H1 (cell line): ENCODE measurements at regions not wholly inside any gene's neighbourhood (a gene's known extent, or its start where the extent isn't known, plus 50 kb on each side); places are given as distances from the start of the nearest gene placed in this dataset.

ENCODE experiments used
- CTCF ChIA-PET: fragments of 300-600 bp; sonication (Branson Sonifier 250); formaldehyde crosslinking; loops from one replicate; lab custom pipeline; 2021; ENCODE audit not compliant: partially characterized antibody; lab: Charles Lee
- POLR2A ChIA-PET: fragments of 300-600 bp; sonication (Branson Sonifier 250); formaldehyde crosslinking; loops from one replicate; lab custom pipeline; 2021; ENCODE audit warnings: inconsistent platforms; ENCODE audit not compliant: partially characterized antibody; lab: Charles Lee
- DNase-seq, 2 experiments: peaks; one replicate each; pipeline versions ENCODE4 v3.0.0 to v3.0.0-alpha.2; 2010 to 2022; ENCODE audit warnings: low spot score in 2 of 2, low read depth in 1 of 2, mixed read lengths in 1 of 2
- FAIRE-seq: peaks from 2 replicates; lab custom pipeline; 2011; peaks lifted over from hg19 to GRCh38; lab: Jason Lieb, UNC
- H2AFZ ChIP-seq: 2 replicates; pipeline ENCODE4 v1.8.1; 2012; ENCODE audit warnings: low read length, inconsistent platforms
- H2AK5ac ChIP-seq: 2 replicates; pipeline ENCODE4 v1.6.1; 2013; ENCODE audit warnings: low read depth, low read length
- H2BK120ac ChIP-seq: replicated peaks from 2 replicates; pipeline ENCODE3; 2013; ENCODE audit warnings: low read depth, low read length, inconsistent platforms
- H2BK12ac ChIP-seq: 2 replicates; pipeline ENCODE4 v1.6.1; 2013; ENCODE audit warnings: low read depth, low read length
- H2BK15ac ChIP-seq: 2 replicates; pipeline ENCODE4 v1.6.1; 2013; ENCODE audit warnings: low read length
- H2BK20ac ChIP-seq: 2 replicates; pipeline ENCODE4 v1.6.1; 2013; ENCODE audit warnings: low read length
- H2BK5ac ChIP-seq: 2 replicates; pipeline ENCODE4 v1.6.1; 2013; ENCODE audit warnings: low read depth, low read length
- H3K14ac ChIP-seq: 2 replicates; pipeline ENCODE4 v1.6.1; 2013; ENCODE audit warnings: inconsistent platforms; ENCODE audit not compliant: insufficient read length
- H3K18ac ChIP-seq: 2 replicates; pipeline ENCODE4 v1.6.1; 2013; ENCODE audit warnings: low read length; ENCODE audit errors: extremely low read depth
- H3K23ac ChIP-seq: 2 replicates; pipeline ENCODE4 v1.6.1; 2013; ENCODE audit warnings: inconsistent platforms; ENCODE audit not compliant: insufficient read length
- H3K23me2 ChIP-seq: 2 replicates; pipeline ENCODE4 v1.6.1; 2013; ENCODE audit warnings: low read depth, low read length
- H3K27ac ChIP-seq: 2 replicates; pipeline ENCODE4 v1.6.1; 2011; ENCODE audit warnings: low read depth, low read length, inconsistent platforms
- H3K27me3 ChIP-seq, 4 experiments: replicated peaks in 1 of 4; 1 replicate in 1 of 4; 2 replicates in 3 of 4; pipeline versions ENCODE4 v1.6.1 to v1.8.1; 2011 to 2013; ENCODE audit warnings: low read length in 3 of 4, mild to moderate bottlenecking in 3 of 4, inconsistent platforms in 2 of 4, mixed read lengths in 2 of 4, moderate library complexity in 1 of 4; ENCODE audit not compliant: control insufficient read depth in 3 of 4, insufficient read depth in 3 of 4; ENCODE audit errors: extremely low read depth in 1 of 4
- H3K36me3 ChIP-seq, 4 experiments: 2 replicates each; pipeline versions ENCODE4 v1.6.1 to v1.8.1; 2011 to 2013; ENCODE audit warnings: mild to moderate bottlenecking in 4 of 4, low read length in 3 of 4, moderate library complexity in 2 of 4, control low read depth in 1 of 4, inconsistent platforms in 1 of 4; ENCODE audit not compliant: insufficient read depth in 4 of 4, control insufficient read depth in 2 of 4
- H3K4ac ChIP-seq: replicated peaks from 2 replicates; pipeline ENCODE3; 2013; ENCODE audit warnings: low read length, low read depth, mixed read lengths, inconsistent platforms; ENCODE audit not compliant: insufficient read length
- H3K4me1 ChIP-seq, 4 experiments: replicated peaks in 1 of 4; 1 replicate in 1 of 4; 2 replicates in 3 of 4; pipeline versions ENCODE4 v1.6.1 to v1.8.1; 2011 to 2013; ENCODE audit warnings: low read length in 3 of 4, inconsistent platforms in 2 of 4, mixed read lengths in 1 of 4; ENCODE audit not compliant: insufficient read depth in 4 of 4, control insufficient read depth in 3 of 4
- H3K4me2 ChIP-seq, 2 experiments: 2 replicates each; pipeline versions ENCODE4 v1.6.1 to v1.8.1; 2011 to 2013; ENCODE audit warnings: low read depth in 2 of 2, low read length in 2 of 2, control low read depth in 1 of 2, inconsistent platforms in 1 of 2, mild to moderate bottlenecking in 1 of 2; ENCODE audit not compliant: insufficient read depth in 1 of 2
- H3K4me3 ChIP-seq, 4 experiments: fragments of 200-600, 300-600 bp in 1 of 4; sonication (generic), shearing (Covaris generic), sonication (Bioruptor Twin) in 1 of 4; 2 replicates each; pipeline versions ENCODE4 v1.5.1 to v1.8.1; 2011 to 2016; ENCODE audit warnings: low read length in 4 of 4, low read depth in 3 of 4, control low read depth in 2 of 4, inconsistent platforms in 2 of 4, mild to moderate bottlenecking in 2 of 4, mixed read lengths in 1 of 4, moderate library complexity in 1 of 4; ENCODE audit not compliant: insufficient read depth in 2 of 4; ENCODE audit errors: extremely low read depth in 1 of 4
- H3K56ac ChIP-seq: replicated peaks from 2 replicates; pipeline ENCODE3; 2013; ENCODE audit warnings: low read depth, mild to moderate bottlenecking, mixed read lengths, low read length, inconsistent platforms; ENCODE audit not compliant: insufficient read length
- H3K79me1 ChIP-seq: 2 replicates; pipeline ENCODE4 v1.6.1; 2013; ENCODE audit warnings: low read depth, low read length, control low read depth
- H3K79me2 ChIP-seq, 2 experiments: 2 replicates each; pipeline versions ENCODE4 v1.6.1 to v1.8.1; 2012 to 2013; ENCODE audit warnings: low read length in 2 of 2, mild to moderate bottlenecking in 2 of 2, inconsistent platforms in 1 of 2; ENCODE audit not compliant: insufficient read depth in 2 of 2, control insufficient read depth in 1 of 2
- H3K9ac ChIP-seq, 4 experiments: replicated peaks in 1 of 4; 1 replicate in 1 of 4; 2 replicates in 3 of 4; pipeline versions ENCODE4 v1.6.1 to v1.8.1; 2011 to 2013; ENCODE audit warnings: low read depth in 3 of 4, low read length in 3 of 4, control low read depth in 2 of 4, mild to moderate bottlenecking in 2 of 4, moderate library complexity in 2 of 4, inconsistent platforms in 1 of 4; ENCODE audit errors: extremely low read depth in 1 of 4
- H3K9me3 ChIP-seq, 2 experiments: 2 replicates each; pipeline versions ENCODE4 v1.6.1 to v1.8.1; 2012 to 2013; ENCODE audit warnings: mild to moderate bottlenecking in 2 of 2, moderate library complexity in 2 of 2, control low read depth in 1 of 2, inconsistent platforms in 1 of 2, low read depth in 1 of 2, low read length in 1 of 2, mixed read lengths in 1 of 2; ENCODE audit not compliant: insufficient read depth in 2 of 2
- H4K20me1 ChIP-seq, 2 experiments: replicated peaks in 1 of 2; 2 replicates each; pipeline versions ENCODE3 to v1.8.1; 2011 to 2013; ENCODE audit warnings: inconsistent platforms in 2 of 2, low read length in 2 of 2, mild to moderate bottlenecking in 1 of 2; ENCODE audit not compliant: insufficient read depth in 2 of 2, control insufficient read depth in 1 of 2
- H4K5ac ChIP-seq: 2 replicates; pipeline ENCODE4 v1.6.1; 2013; ENCODE audit warnings: low read length, low read depth, mixed read lengths, inconsistent platforms; ENCODE audit not compliant: insufficient read length
- H4K8ac ChIP-seq: 2 replicates; pipeline ENCODE4 v1.8.0; 2013; ENCODE audit warnings: mild to moderate bottlenecking, moderate library complexity, low read length, inconsistent platforms; ENCODE audit not compliant: insufficient read depth; ENCODE audit errors: extremely low read depth
- H4K91ac ChIP-seq: replicated peaks from 2 replicates; pipeline ENCODE3; 2013; ENCODE audit warnings: low read length, mixed read lengths, inconsistent platforms; ENCODE audit not compliant: insufficient read length
- EGR1 ChIP-seq: IDR thresholded peaks from 2 replicates; pipeline ENCODE4 v1.6.1; 2011; ENCODE audit warnings: low read depth, low read length, borderline replicate concordance
- FOSL1 ChIP-seq: IDR thresholded peaks from 2 replicates; pipeline ENCODE4 v1.6.1; 2011; ENCODE audit warnings: mild to moderate bottlenecking, low read depth, low read length, moderate library complexity; ENCODE audit not compliant: insufficient read depth
- RXRA ChIP-seq: IDR thresholded peaks from 2 replicates; pipeline ENCODE4 v1.6.1; 2011; ENCODE audit warnings: low read depth, mild to moderate bottlenecking, low read length, moderate library complexity; ENCODE audit not compliant: insufficient read depth
- TF ChIP-seq, protein P1 (sequence below), 3 experiments: IDR thresholded peaks; 1 replicate in 2 of 3; 2 replicates in 1 of 3; pipeline versions ENCODE4 v1.5.1 to v1.6.1; 2011; ENCODE audit warnings: low read length in 3 of 3, mild to moderate bottlenecking in 3 of 3, inconsistent platforms in 2 of 3, low read depth in 1 of 3, moderate library complexity in 1 of 3; ENCODE audit not compliant: insufficient read depth in 1 of 3; ENCODE audit errors: control extremely low read depth in 1 of 3

DNA sequence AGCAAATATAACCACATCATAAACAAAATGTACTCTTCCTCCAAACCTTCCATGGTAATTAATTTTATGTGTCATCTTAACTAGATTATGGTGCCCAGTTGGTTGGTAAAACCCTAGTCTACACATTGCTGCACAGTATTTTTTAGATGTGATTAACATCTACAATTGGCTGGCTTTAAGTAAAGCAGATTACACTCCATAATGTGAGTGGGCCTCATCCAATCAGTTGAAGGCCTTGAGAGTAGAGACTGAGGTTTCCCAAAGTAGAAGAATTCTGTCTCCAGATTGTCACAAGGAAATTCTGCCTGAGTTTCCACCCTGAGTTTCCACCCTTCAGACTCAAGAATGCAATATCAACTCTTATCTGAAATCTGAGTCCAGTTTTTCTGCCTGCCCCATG is 128.4 kb upstream of the USP25 start:
- H2AK5ac ChIP-seq = no peak overlapping the region

More for the DNA sequence above, 128.4 kb upstream of the USP25 start:
- no peak for DNase-seq
- no peaks in the 10 kb centered on the region for H3K36me3 ChIP-seq
- H3K9me3 ChIP-seq = no peaks in the 10 kb centered on the region
- H2BK15ac ChIP-seq = no peak overlapping the region
- H4K8ac ChIP-seq = no peak overlapping the region
- FAIRE-seq = no peak
- no peak for TF ChIP-seq FOSL1
- TF ChIP-seq, protein P1, sequence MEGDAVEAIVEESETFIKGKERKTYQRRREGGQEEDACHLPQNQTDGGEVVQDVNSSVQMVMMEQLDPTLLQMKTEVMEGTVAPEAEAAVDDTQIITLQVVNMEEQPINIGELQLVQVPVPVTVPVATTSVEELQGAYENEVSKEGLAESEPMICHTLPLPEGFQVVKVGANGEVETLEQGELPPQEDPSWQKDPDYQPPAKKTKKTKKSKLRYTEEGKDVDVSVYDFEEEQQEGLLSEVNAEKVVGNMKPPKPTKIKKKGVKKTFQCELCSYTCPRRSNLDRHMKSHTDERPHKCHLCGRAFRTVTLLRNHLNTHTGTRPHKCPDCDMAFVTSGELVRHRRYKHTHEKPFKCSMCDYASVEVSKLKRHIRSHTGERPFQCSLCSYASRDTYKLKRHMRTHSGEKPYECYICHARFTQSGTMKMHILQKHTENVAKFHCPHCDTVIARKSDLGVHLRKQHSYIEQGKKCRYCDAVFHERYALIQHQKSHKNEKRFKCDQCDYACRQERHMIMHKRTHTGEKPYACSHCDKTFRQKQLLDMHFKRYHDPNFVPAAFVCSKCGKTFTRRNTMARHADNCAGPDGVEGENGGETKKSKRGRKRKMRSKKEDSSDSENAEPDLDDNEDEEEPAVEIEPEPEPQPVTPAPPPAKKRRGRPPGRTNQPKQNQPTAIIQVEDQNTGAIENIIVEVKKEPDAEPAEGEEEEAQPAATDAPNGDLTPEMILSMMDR (IDR thresholded peaks at IDR 0.05; ENCODE audit: control extremely low read depth in 1 of 3, insufficient read depth in 1 of 3, low read depth in 1 of 3, low read length in 3 of 3) = no peak
- TF ChIP-seq RXRA = no peak
- TF ChIP-seq EGR1 = no peak
- TF ChIP-seq, all 59 proteins: peak for 0
- Histone ChIP-seq H2BK12ac (no peak overlapping the region), H3K23ac (no peak overlapping the region), H3K79me2 (no peaks in the 10 kb centered on the region), H2AFZ (no peak overlapping the region), H3K18ac (no peak overlapping the region), H3K23me2 (no peaks in the 10 kb centered on the region), H3K79me1 (no peaks in the 10 kb centered on the region), H3K4me3 (no peak overlapping the region), H3K4me1 (peaks cover 0 to 4% (median 2%) of the 10 kb centered on the region in 4 experiments; a peak in 1 of 7 replicates), H4K5ac (no peak overlapping the region), H3K4me2 (no peak overlapping the region), H3K27me3 (no peaks in the 10 kb centered on the region), H2BK20ac (no peak overlapping the region), H3K56ac (no peak overlapping the region), H2BK120ac (no peak overlapping the region), H3K4ac (no peak overlapping the region), H3K27ac (no peak overlapping the region), H4K20me1 (no peaks in the 10 kb centered on the region), H3K9ac (no peak overlapping the region), H2BK5ac (no peak overlapping the region), H4K91ac (no peak overlapping the region), H3K14ac (no peak overlapping the region)
- ChIA-PET CTCF (no interaction called here), POLR2A (no interaction called here)
